B cell (primary cell): ENCODE measurements at regions not wholly inside any gene's neighbourhood (a gene's known extent, or its start where the extent isn't known, plus 50 kb on each side); places are given as distances from the start of the nearest gene placed in this dataset.

Source experiments
- ATAC-seq: fragments of 200-7000 bp; cut with Tn5 transposase; one replicate; pipeline ENCODE4 v1.10.0; 2021; ENCODE audit warnings: low read depth, mild to moderate bottlenecking, moderate number of reproducible peaks, moderate library complexity
- CTCF ChIA-PET: fragments of 350-600 bp; sonication (Branson Sonifier 250); formaldehyde crosslinking; loops from one replicate; lab custom pipeline; 2021; ENCODE audit warnings: antibody characterized with exemption, inconsistent platforms; lab: Charles Lee
- POLR2A ChIA-PET: fragments of 350-600 bp; sonication (Branson Sonifier 250); formaldehyde crosslinking; loops from one replicate; lab custom pipeline; 2021; ENCODE audit warnings: antibody characterized with exemption; lab: Charles Lee
- DNase-seq: peaks from one replicate; pipeline ENCODE4 v3.0.0; 2013
- H2AFZ ChIP-seq: 2 replicates; pipeline ENCODE4 v1.6.1; 2012; ENCODE audit warnings: mild to moderate bottlenecking, low read depth, low read length; ENCODE audit not compliant: insufficient read depth, poor library complexity, severe bottlenecking
- H3K27ac ChIP-seq, 2 donors: 1 replicate in 1 of 2; 2 replicates in 1 of 2; pipeline ENCODE4 v1.5.1; 2012 to 2013; ENCODE audit warnings: low read length in 2 of 2, mild to moderate bottlenecking in 2 of 2, moderate library complexity in 1 of 2
- H3K27me3 ChIP-seq, 4 experiments: fragments of 200-600 bp in 1 of 4; sonication (generic) in 1 of 4; replicated peaks in 1 of 4; 1 replicate in 2 of 4; 2 replicates in 2 of 4; pipeline versions ENCODE4 v1.6.1 to v1.7.0; 2013 to 2016; ENCODE audit warnings: low read length in 3 of 4, mild to moderate bottlenecking in 2 of 4, mixed read lengths in 1 of 4, moderate library complexity in 1 of 4; ENCODE audit not compliant: insufficient read depth in 4 of 4, control insufficient read depth in 3 of 4; ENCODE audit errors: control extremely low read depth in 1 of 4
- H3K36me3 ChIP-seq, 2 experiments: replicated peaks in 1 of 2; 1 replicate in 1 of 2; 2 replicates in 1 of 2; pipeline versions ENCODE4 v1.6.1 to v1.7.1; 2013; ENCODE audit warnings: low read length in 1 of 2; ENCODE audit not compliant: insufficient read depth in 2 of 2, control insufficient read depth in 1 of 2; ENCODE audit errors: control extremely low read depth in 1 of 2, extremely low read depth in 1 of 2
- H3K4me1 ChIP-seq, 2 donors: fragments of 200-600 bp in 1 of 2; sonication (generic) in 1 of 2; 1 replicate in 1 of 2; 2 replicates in 1 of 2; pipeline versions ENCODE4 v1.5.1 to v1.6.1; 2013 to 2017; ENCODE audit warnings: low read length in 2 of 2; ENCODE audit not compliant: control insufficient read depth in 2 of 2, insufficient read depth in 2 of 2
- H3K4me2 ChIP-seq: replicated peaks from 2 replicates; pipeline ENCODE3; 2012; ENCODE audit warnings: mild to moderate bottlenecking, low read depth, low read length; ENCODE audit not compliant: poor library complexity, severe bottlenecking
- H3K4me3 ChIP-seq, 5 experiments: fragments of 200-600 bp in 1 of 5; sonication (generic) in 1 of 5; 1 replicate in 3 of 5; 2 replicates in 2 of 5; pipeline versions ENCODE4 v1.5.1 to v1.7.0; 2011 to 2016; ENCODE audit warnings: low read length in 4 of 5, mild to moderate bottlenecking in 4 of 5, low read depth in 2 of 5, control low read depth in 1 of 5, moderate library complexity in 1 of 5; ENCODE audit not compliant: insufficient read depth in 1 of 5; ENCODE audit errors: control extremely low read depth in 1 of 5, extremely low read depth in 1 of 5
- H3K79me2 ChIP-seq: fragments of 200-600 bp; sonication (generic); one replicate; pipeline ENCODE4 v1.6.0; 2016; ENCODE audit warnings: low read length; ENCODE audit not compliant: control insufficient read depth, insufficient read depth
- H3K9ac ChIP-seq: fragments of 200-600 bp; sonication (generic); 2 replicates; pipeline ENCODE4 v1.6.1; 2017; ENCODE audit warnings: mild to moderate bottlenecking, low read length, moderate library complexity
- H3K9me3 ChIP-seq, 3 donors: one replicate each; pipeline versions ENCODE4 v1.6.1 to v1.7.1; 2013; ENCODE audit warnings: low read length in 2 of 3; ENCODE audit not compliant: control insufficient read depth in 2 of 3, insufficient read depth in 1 of 3; ENCODE audit errors: control extremely low read depth in 1 of 3
- H4K20me1 ChIP-seq: 2 replicates; pipeline ENCODE4 v1.6.0; 2012; ENCODE audit warnings: mild to moderate bottlenecking, low read length; ENCODE audit not compliant: insufficient read depth, control insufficient read depth, poor library complexity, severe bottlenecking
- H3K27ac Mint-ChIP-seq: one replicate; pipeline ENCODE4 v1.8.0; 2021; ENCODE audit warnings: mixed read lengths
- H3K27me3 Mint-ChIP-seq: one replicate; pipeline ENCODE4 v1.8.0; 2021; ENCODE audit warnings: mixed read lengths
- H3K4me1 Mint-ChIP-seq: one replicate; pipeline ENCODE4 v1.8.0; 2021; ENCODE audit warnings: mixed read lengths
- H3K4me3 Mint-ChIP-seq: one replicate; pipeline ENCODE4 v1.8.0; 2021; ENCODE audit warnings: mixed read lengths
- H3K9me3 Mint-ChIP-seq: one replicate; pipeline ENCODE4 v1.8.0; 2022; ENCODE audit warnings: mixed read lengths; ENCODE audit not compliant: insufficient read depth
- EZH2 ChIP-seq: IDR thresholded peaks from 2 replicates; pipeline ENCODE4 v1.6.1; 2012; ENCODE audit warnings: borderline replicate concordance, low read depth, mild to moderate bottlenecking, moderate library complexity, low read length; ENCODE audit not compliant: insufficient read depth, poor library complexity, severe bottlenecking
- WGBS: methylation state at CpG from one replicate; pipeline ENCODE4 v1.1.5; 2013; ENCODE audit warnings: missing lambda C conversion rate; ENCODE audit not compliant: insufficient coverage; 5-methylcytosine and 5-hydroxymethylcytosine counted together
- intact Hi-C: fragments of 100-400 bp; cut with micrococcal nuclease; formaldehyde crosslinking; loops from one replicate; pipeline ENCODE4 v1.10.0; 2022
- TF ChIP-seq, protein P1 (sequence below): fragments of 200-600 bp; IDR thresholded peaks from one replicate; pipeline ENCODE4 v1.8.0; 2022; ENCODE audit warnings: antibody characterized with exemption, mild to moderate bottlenecking

DNA sequence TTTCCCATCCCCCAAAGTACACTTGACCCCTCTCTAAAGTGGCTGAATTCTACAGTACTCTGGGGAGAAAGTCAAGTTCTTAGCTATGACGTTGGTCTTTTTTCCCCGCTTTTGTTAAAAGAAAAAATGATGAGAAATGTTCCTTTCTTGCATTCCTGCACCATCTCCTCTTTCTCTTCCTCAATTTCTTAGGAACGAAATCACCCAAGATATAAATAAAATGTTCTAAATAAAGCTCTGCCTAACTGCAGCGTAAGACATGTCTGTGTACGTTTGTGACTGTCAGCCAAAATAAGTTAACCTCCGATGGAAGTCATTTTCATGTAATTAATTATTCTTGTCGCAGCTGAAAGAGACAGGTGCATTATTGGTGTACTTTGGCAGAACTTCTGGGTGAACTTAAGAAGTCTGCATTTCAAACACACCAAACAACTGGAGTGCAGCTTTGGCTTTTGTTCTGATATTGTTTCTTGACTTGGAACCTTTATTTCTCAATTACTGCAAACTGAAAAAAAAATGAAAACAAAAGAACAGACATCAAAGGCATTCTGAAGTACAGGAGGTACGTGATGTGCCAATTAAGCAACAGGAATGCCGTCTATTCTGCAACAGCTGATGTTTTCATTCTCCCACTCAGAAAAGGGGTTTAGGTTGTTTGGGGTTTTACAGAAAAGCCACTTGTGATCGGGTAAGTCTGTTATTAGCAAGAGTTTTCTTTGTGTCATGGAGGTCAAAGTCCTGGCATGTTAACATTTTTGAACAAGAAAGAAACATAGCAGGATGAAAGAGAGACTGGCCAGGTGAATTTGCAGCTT lies 82.4 kb upstream of the SDK1 start:
- H3K27ac Mint-ChIP-seq: no peak overlapping the region
- no peak overlapping the region for H3K4me3 Mint-ChIP-seq
- H3K27me3 Mint-ChIP-seq: peaks cover 13% of the 10 kb centered on the region
- DNase-seq (no peak), ATAC-seq (no peak)
- Histone ChIP-seq H3K4me1 (no peaks in the 10 kb centered on the region), H3K36me3 (no peaks in the 10 kb centered on the region), H3K9me3 (no peaks in the 10 kb centered on the region), H3K4me2 (no peak overlapping the region), H3K4me3 (no peak overlapping the region), H3K27me3 (peaks cover 0 to 4% (median 0%) of the 10 kb centered on the region in 4 experiments), H3K9ac (no peak overlapping the region), H4K20me1 (no peaks in the 10 kb centered on the region), H3K79me2 (no peaks in the 10 kb centered on the region), H3K27ac (no peak overlapping the region), H2AFZ (no peak overlapping the region)
- H3K9me3 Mint-ChIP-seq: no peaks in the 10 kb centered on the region
- no peaks in the 10 kb centered on the region for H3K4me1 Mint-ChIP-seq
- no peak for TF ChIP-seq EZH2
- TF ChIP-seq, protein P1, sequence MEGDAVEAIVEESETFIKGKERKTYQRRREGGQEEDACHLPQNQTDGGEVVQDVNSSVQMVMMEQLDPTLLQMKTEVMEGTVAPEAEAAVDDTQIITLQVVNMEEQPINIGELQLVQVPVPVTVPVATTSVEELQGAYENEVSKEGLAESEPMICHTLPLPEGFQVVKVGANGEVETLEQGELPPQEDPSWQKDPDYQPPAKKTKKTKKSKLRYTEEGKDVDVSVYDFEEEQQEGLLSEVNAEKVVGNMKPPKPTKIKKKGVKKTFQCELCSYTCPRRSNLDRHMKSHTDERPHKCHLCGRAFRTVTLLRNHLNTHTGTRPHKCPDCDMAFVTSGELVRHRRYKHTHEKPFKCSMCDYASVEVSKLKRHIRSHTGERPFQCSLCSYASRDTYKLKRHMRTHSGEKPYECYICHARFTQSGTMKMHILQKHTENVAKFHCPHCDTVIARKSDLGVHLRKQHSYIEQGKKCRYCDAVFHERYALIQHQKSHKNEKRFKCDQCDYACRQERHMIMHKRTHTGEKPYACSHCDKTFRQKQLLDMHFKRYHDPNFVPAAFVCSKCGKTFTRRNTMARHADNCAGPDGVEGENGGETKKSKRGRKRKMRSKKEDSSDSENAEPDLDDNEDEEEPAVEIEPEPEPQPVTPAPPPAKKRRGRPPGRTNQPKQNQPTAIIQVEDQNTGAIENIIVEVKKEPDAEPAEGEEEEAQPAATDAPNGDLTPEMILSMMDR: no peak
- ChIA-PET CTCF (no interaction called here), POLR2A (no interaction called here)
- intact Hi-C loops: no loop called here
- WGBS: 100% methylated on average over 1 of the region's 10 CpGs

- ChIA-PET CTCF (no interaction called here), POLR2A (no interaction called here)
- H3K4me1 Mint-ChIP-seq: peaks cover 3% of the 10 kb centered on the region
- intact Hi-C loops: no loop called here
- TF ChIP-seq EZH2: no peak
- TF ChIP-seq, protein P1: no peak
- H3K27me3 ChIP-seq: no peaks in the 10 kb centered on the region
- WGBS: 90% methylated on average over 3 of the region's 7 CpGs
- no peak overlapping the region for H3K4me3 ChIP-seq
- H3K4me3 Mint-ChIP-seq: no peak overlapping the region
- H3K9me3 ChIP-seq: peaks cover 0 to 4% (median 0%) of the 10 kb centered on the region in 3 donors
- H3K4me2 ChIP-seq: no peak overlapping the region
- H4K20me1 ChIP-seq: no peaks in the 10 kb centered on the region
- H3K27me3 Mint-ChIP-seq: peaks cover 17% of the 10 kb centered on the region
- no peaks in the 10 kb centered on the region for H3K4me1 ChIP-seq
- H3K27ac ChIP-seq: no peak overlapping the region
- H3K27ac Mint-ChIP-seq: no peak overlapping the region
- no peaks in the 10 kb centered on the region for H3K36me3 ChIP-seq
- no peaks in the 10 kb centered on the region for H3K9me3 Mint-ChIP-seq
- no peak for ATAC-seq
- H3K79me2 ChIP-seq: no peaks in the 10 kb centered on the region
- H2AFZ ChIP-seq: no peak overlapping the region
- DNase-seq: no peak
- no peak overlapping the region for H3K9ac ChIP-seq
These were observed 71.1 kb upstream of the SDK1 start for GRCh38 chr7:3229904-3230470.
